Mucosa of gallbladder (tissue), 1 donor: ENCODE measurements at regions not wholly inside any gene's neighbourhood (a gene's known extent, or its start where the extent isn't known, plus 50 kb on each side); places are given as distances from the start of the nearest gene placed in this dataset.

ENCODE experiments used
- DNase-seq: peaks from one replicate; pipeline ENCODE4 v3.0.0-alpha.2; 2020; ENCODE audit warnings: low spot score
- donor health status: DM: no; HTN: no; CAD: no.

DNA sequence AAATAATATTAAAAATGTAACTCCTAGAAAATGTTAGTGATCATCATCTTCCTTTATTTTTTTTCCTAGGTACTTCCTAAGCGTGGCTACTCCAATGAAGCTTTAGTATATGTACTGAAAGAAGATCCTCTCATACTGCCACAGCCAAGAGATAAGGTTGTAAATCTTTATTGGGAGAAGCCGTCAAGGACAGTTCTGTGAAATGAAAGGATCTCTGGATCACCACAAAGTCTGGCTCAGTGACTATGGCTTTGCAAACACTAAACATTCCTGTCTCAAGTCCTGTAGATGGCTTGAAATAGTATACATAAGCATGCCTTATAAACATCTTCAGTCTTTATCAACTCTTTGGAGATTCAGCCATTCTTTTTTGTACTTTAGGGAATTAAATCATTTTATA lies 61.2 kb upstream of the DPH5 start:
- DNase-seq = no peak

DNA sequence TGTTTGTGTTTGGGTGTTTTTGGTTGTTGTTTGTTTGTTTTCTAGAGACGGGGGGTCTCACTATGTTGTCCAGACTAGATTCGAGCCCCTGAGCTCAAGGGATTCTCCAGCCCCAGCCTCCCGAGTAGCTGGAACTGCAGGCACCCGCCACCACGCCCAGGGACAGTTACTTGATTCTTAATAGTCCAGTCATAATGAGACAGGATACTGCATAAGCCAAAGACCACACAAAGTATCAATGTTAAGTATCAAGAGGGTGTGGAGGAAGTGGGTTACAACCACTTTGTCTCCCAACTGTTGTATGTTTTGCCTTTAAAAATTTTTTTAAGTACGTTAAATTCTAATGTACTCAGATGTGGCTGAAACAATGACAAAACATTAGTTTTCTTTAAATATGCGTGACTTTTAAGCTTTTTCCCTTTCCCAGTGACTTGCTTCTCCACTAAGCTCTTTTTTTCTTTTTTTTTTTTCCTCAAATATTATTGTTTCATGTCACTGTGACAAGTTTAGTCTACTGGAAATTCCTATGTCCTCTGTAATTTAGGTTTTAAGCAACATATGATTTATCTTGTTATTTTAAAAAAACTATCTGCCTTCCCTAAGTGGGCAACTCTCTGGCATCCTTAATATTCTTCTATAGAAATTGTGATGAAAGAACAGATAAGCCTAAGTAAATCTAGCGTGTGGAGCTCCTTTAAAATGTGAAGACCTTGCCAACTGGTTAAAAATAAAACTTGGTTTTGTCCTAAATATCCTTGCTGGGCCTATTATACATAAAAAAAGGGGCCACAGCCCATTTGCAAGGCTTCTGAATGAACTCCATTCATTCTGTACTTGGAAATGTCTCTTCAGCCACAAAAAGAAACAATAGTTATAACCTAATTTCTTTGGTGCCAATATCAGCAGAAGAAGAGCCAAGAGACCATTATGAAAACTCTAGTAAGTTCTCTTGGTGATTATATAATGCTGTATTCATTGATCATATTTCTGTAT lies 56.2 kb upstream of the DPH5 start:
- no peak for DNase-seq

DNA sequence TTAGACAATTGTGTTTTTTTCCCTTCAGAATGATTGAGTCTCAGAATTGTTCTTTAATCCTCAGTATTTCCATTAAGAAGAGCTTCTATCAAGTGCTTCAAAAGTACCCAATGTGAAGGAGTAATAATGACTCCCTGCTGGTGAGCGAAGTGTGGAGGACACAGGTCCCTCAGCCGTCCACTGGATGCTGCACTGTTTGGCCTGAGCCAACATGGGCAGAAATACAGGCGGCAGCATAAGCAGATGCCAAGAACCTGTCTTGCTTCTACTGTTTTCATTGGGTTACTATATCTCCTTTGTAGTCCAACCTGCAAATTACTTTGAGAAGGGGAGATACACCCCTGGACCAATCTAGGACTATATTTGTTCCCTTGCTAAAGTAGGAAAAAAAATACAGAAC lies 55.3 kb upstream of the DPH5 start:
- no peak for DNase-seq

DNA sequence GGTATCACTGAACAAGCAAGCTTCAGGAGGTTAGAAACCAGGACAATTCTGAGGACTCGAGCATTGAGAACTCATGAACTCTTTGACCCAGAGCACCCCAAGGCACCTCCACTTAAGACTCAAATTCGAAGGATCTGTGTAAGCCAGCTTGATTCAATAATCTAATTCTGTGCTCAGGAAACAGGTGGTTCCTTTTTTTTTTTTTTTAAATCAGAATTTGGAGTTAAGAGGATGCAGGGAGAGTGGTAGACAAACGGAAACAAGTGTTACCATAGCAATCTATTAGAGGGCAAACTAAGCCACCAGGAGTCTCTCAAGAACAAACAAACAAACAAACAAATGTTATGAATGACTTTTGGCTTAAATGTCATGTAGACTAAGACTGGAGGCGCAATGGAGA lies 53.8 kb upstream of the DPH5 start:
- no peak for DNase-seq

DNA sequence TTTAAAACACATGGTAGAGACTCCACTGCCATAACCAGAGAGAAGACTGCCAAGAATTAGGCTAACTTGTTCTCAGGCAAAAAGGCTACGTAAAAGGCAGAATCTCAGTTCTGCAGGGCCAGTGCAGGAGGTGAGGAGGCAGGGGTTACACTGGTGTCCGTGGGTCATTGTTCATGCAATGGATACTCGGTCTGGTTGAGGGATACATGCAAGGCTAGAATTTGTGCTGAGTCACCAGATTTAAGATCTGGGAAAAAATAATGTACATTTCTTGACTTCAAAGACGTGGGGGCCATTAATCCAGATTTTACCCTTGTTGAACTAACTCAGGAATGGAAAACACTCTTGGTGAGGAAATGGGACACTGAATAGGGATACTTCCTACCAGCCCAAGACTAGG lies 52.3 kb upstream of the DPH5 start:
- DNase-seq = no peak

DNA sequence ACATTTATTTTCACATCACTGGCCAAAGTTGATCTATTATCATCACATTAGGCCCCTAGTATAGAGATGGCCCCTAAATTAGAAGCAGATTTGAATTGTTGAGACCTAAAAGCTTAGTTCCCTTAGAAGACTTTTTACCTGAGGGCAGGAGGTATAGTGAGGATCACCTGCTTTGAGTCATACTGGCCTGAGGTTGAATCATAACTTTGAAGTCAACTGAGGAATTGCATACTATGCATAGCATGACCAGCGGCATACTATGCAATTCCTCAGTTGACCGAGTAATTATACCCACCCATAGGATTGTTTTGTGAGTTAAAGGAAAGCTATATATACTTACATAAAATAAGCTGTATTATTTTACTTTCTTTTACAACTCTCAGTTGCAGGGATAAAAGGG lies 50.3 kb upstream of the DPH5 start:
- no peak for DNase-seq
